ENCODE measurements at regions not wholly inside any gene's neighbourhood (a gene's known extent, or its start where the extent isn't known, plus 50 kb on each side); places are given as distances from the start of the nearest gene placed in this dataset.

- Histone ChIP-seq H3K4me1 (no peaks in the 10 kb centered on the region), H3K36me3 (no peaks in the 10 kb centered on the region), H3K4me3 (no peak overlapping the region), H3K27ac (no peak overlapping the region), H3K27me3 (no peaks in the 10 kb centered on the region), H3K9me3 (no peaks in the 10 kb centered on the region)
- no peak for DNase-seq (ENCODE audit: low spot score)
- TF ChIP-seq CTCF (IDR thresholded peaks at IDR 0.05) = no peak
Measured at GRCh38 chr12:74915718-74916117, 293.9 kb downstream of the KCNC2 start.

GRCh38 chr12:74917743-74918142, 291.9 kb downstream of the KCNC2 start:
- Histone ChIP-seq H3K9me3 (no peaks in the 10 kb centered on the region), H3K4me3 (no peak overlapping the region), H3K27ac (no peak overlapping the region), H3K27me3 (no peaks in the 10 kb centered on the region), H3K36me3 (no peaks in the 10 kb centered on the region), H3K4me1 (no peaks in the 10 kb centered on the region)
- no peak for TF ChIP-seq CTCF (IDR thresholded peaks at IDR 0.05)
- no peak for DNase-seq (ENCODE audit: low spot score)

GRCh38 chr12:74918291-74918690, 291.3 kb downstream of the KCNC2 start:
- TF ChIP-seq CTCF (IDR thresholded peaks at IDR 0.05) = no peak
- Histone ChIP-seq H3K27me3 (no peaks in the 10 kb centered on the region), H3K4me3 (no peak overlapping the region), H3K4me1 (no peaks in the 10 kb centered on the region), H3K27ac (no peak overlapping the region), H3K9me3 (no peaks in the 10 kb centered on the region), H3K36me3 (no peaks in the 10 kb centered on the region)
- no peak for DNase-seq (ENCODE audit: low spot score)

- no peaks in the 10 kb centered on the region for H3K27me3 ChIP-seq
- H3K9me3 ChIP-seq = peaks cover 0 to 6% of the 10 kb centered on the region in 2 donors
- TF ChIP-seq CTCF (IDR thresholded peaks at IDR 0.05) = no peak
- no peaks in the 10 kb centered on the region for H3K36me3 ChIP-seq
- no peak overlapping the region for H3K4me3 ChIP-seq
- no peak for DNase-seq (ENCODE audit: low spot score)
- H3K4me1 ChIP-seq = no peaks in the 10 kb centered on the region
- H3K27ac ChIP-seq = no peak overlapping the region
Measured at GRCh38 chr12:74922117-74922516, 287.5 kb downstream of the KCNC2 start.

GRCh38 chr12:74922642-74923041, 287.0 kb downstream of the KCNC2 start:
- Histone ChIP-seq H3K9me3 (peaks cover 0 to 6% of the 10 kb centered on the region in 2 donors), H3K4me1 (no peaks in the 10 kb centered on the region), H3K4me3 (no peak overlapping the region), H3K36me3 (no peaks in the 10 kb centered on the region), H3K27ac (no peak overlapping the region), H3K27me3 (no peaks in the 10 kb centered on the region)
- DNase-seq (ENCODE audit: low spot score) = no peak
- TF ChIP-seq CTCF (IDR thresholded peaks at IDR 0.05) = no peak

- Histone ChIP-seq H3K9me3 (no peaks in the 10 kb centered on the region), H3K27me3 (no peaks in the 10 kb centered on the region), H3K27ac (no peak overlapping the region), H3K4me1 (no peaks in the 10 kb centered on the region), H3K4me3 (no peak overlapping the region), H3K36me3 (no peaks in the 10 kb centered on the region)
- no peak for TF ChIP-seq CTCF (IDR thresholded peaks at IDR 0.05)
- no peak for DNase-seq (ENCODE audit: low spot score)
Measured at GRCh38 chr12:74941670-74942069, 268.0 kb downstream of the KCNC2 start.

Measured in right atrium auricular region (tissue), 2 donors.